ENCODE measurements at regions not wholly inside any gene's neighbourhood (a gene's known extent, or its start where the extent isn't known, plus 50 kb on each side); places are given as distances from the start of the nearest gene placed in this dataset.

DNA sequence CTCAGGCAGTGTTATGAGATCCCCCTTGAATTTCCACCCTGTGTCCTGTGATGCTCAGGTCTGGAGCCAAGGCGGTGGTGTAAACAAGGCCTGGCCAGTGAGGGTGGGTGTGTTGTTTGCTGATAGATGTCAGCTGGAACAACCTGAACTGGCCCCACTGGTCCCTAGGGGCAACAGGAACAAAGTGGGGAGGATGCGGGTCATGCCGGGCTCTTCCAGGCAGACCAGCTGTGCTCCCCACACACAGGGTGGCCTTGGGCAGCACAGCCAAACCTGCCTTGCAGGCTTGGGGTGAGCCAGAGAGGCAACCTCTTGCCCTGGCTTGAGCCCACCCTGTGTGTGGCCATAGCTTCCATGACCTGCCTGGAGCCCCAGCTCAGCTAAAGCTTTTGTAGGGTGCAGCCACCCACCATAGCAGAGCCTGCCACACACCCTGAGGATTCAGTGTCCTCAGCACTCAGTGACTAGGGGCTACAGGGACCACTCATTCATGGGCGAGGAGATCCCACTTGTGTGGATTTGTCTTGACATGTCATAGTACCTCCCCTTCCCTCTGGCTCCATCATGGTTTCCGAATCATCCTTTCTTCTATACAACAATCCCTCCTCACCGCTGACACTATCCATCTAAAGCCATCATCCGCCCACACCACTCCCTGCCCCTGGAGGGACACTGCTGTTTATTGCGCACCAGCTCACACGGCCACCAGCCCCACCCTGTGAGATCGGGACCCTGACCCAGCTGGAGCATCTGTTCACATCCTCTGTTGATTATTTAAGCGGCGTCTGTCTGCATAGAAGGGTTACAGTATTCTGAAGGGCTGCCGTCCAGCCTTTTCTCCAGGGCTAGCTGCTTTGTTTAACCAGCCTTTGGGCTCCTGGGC lies 268.8 kb downstream of the CYP26B1 start:
- H3K9me3 Mint-ChIP-seq = no peaks in the 10 kb centered on the region
- intact Hi-C loops (cut with micrococcal nuclease) = no loop called here
- H3K36me3 Mint-ChIP-seq (ENCODE audit: low read depth) = no peaks in the 10 kb centered on the region
- no peak overlapping the region for H3K27ac Mint-ChIP-seq
- H3K4me3 Mint-ChIP-seq = no peak overlapping the region
- peaks cover 5% of the 10 kb centered on the region for H3K27me3 Mint-ChIP-seq
- H3K4me1 Mint-ChIP-seq (ENCODE audit: low read depth) = peaks cover 21% of the 10 kb centered on the region

DNA sequence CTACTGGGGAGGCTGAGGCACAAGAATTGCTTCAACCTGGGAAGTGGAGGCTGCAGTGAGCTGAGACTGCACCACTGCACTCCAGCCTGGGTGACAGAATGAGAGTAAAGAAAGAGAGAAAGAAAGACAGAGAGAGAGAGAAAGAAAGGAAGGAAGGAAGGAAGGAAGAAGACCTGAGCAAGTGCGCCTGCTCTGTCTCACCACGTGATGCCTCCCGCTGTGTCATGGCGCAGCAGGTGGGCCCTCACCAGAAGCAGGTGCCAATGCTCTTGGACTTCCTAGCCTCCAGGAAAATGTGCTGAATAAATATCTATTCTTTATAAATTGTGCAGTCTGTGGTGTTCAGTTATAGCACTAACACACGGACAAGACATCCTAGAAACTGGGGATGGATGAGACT lies 270.0 kb downstream of the CYP26B1 start:
- Mint-ChIP-seq H3K27me3 (peaks cover 5% of the 10 kb centered on the region), H3K4me3 (no peak overlapping the region), H3K4me1 (ENCODE audit: low read depth) (peaks cover 9% of the 10 kb centered on the region), H3K36me3 (ENCODE audit: low read depth) (no peaks in the 10 kb centered on the region), H3K27ac (no peak overlapping the region), H3K9me3 (no peaks in the 10 kb centered on the region)
- intact Hi-C loops (cut with micrococcal nuclease) = no loop called here

DNA sequence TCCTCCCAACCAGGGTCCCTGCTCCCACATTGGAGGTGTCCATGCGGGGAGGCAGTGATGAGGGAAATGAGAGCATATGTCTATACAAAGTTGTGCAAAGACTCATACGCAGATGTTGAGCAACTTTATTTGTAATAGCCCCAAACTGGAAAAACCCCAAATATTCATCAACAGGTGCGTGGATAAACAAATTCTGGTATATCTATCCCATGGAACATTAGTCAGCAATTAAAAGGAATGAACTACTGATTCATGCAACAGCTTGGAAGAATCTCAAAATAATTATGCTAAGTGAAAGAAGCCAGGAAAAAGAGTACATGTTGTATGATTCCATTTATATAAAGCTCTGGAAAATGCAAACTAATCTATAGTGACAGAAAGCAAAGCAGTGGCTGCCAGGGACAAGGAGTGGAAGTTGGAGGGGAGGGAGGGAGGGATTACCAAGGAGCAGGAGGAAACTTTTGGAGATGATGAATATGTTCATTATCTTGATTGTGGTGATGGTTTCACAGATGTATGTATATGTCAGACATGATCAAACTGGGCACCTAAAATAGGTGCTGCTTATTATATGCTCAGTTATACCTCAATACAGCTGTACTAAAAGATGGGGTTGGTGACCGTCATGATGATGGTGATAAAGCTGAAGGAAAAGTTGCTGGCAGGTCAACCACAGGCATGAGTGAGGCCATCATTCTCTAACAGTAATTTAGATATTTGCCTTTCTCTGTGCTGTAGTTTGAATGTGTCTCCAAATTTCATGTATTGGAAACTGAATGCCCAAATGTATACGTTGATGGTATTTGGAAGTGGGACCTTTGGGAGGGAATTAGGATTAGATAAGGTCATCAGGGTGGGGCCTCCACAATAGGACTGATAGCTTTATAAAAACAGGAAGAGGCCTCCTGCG lies 270.9 kb downstream of the CYP26B1 start:
- Mint-ChIP-seq H3K36me3 (ENCODE audit: low read depth) (no peaks in the 10 kb centered on the region), H3K4me3 (no peak overlapping the region), H3K4me1 (ENCODE audit: low read depth) (peaks cover 1% of the 10 kb centered on the region), H3K27me3 (peaks cover 5% of the 10 kb centered on the region), H3K9me3 (no peaks in the 10 kb centered on the region), H3K27ac (no peak overlapping the region)
- intact Hi-C loops (cut with micrococcal nuclease) = no loop called here

DNA sequence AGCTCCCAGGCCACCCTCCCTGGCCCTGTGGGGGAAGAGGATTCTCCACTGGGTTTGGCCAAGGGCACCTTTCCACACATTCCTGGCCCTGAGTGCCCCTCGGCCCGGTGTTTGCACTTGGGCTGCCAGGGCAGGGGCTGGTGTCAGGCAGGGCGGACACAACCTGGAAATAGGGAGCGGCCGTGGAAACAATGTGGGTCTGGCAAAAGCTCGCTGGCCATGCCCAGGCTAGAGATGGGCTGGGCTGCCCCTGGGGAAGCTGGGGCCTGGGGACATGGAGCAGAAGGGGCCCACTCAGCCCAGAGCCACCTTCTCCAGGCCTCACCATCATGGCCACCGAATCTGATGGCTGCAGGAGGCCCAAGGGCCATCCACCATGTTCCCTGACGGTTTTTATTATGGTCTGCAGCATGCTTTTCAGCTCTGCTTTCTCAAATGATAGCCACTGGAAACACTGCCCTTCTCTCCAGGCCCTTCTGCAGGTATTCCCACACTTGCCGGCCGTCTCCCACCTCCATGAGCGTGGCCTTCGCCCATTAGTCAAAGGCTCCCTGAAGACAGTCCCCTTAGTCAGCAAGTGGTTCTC lies 275.1 kb downstream of the CYP26B1 start:
- Mint-ChIP-seq H3K27me3 (peaks cover 11% of the 10 kb centered on the region), H3K4me1 (ENCODE audit: low read depth) (no peaks in the 10 kb centered on the region), H3K36me3 (ENCODE audit: low read depth) (no peaks in the 10 kb centered on the region), H3K4me3 (no peak overlapping the region), H3K27ac (no peak overlapping the region), H3K9me3 (no peaks in the 10 kb centered on the region)
- intact Hi-C loops (cut with micrococcal nuclease) = no loop called here

DNA sequence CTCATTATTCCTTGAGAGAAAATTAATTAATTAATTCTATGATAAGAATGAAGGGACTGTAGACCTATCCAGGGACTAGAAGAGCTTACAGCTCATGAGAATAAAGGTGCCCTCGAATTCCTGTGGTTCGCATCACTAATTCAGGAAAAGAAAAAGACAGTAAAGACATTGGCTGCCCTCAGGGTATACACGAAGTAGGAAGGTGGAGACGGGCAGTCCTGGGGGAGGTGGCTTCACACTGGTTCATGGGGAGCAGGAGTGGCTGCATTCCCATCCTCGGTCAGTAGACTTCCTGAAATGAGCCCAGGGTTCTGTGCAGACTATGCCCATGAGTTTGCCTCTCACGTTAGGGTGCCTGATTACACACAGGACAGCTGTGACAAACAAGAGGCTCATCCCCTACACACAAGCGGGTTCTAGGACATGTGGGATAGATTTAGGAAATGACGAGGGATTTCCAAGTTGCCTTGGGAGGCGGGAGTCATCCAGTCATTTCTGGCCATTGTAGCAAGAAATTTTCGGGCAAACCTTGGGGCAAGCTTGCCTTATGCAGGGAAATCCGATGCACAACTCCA lies 282.2 kb downstream of the CYP26B1 start:
- H3K9me3 Mint-ChIP-seq = no peaks in the 10 kb centered on the region
- H3K36me3 Mint-ChIP-seq (ENCODE audit: low read depth) = no peaks in the 10 kb centered on the region

DNA sequence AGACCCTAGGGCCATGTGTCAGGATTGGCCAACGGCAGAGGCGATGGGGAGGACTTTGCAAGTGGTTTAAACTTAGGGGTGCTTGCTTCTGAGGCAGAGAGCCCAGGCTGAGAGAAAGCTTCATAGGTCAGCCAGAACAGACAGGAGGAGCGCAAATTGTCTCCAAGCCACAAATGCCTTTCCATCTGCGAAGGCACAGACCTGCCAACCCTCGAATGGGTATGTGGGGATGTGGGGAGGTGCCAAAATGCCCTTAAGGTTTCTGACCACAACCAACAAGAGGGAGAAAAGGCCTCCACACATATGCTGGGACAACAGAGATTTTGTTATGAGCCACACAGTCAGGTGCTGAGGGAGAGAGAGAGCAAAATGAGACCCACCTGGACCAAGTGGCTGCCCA lies 283.6 kb downstream of the CYP26B1 start:
- H3K36me3 Mint-ChIP-seq (ENCODE audit: low read depth) = no peaks in the 10 kb centered on the region
- no peak overlapping the region for H3K4me3 Mint-ChIP-seq
- intact Hi-C loops (cut with micrococcal nuclease) = no loop called here
- peaks cover 2% of the 10 kb centered on the region for H3K27me3 Mint-ChIP-seq
- H3K4me1 Mint-ChIP-seq (ENCODE audit: low read depth) = no peaks in the 10 kb centered on the region
- H3K9me3 Mint-ChIP-seq = no peaks in the 10 kb centered on the region
- H3K27ac Mint-ChIP-seq = no peak overlapping the region

More for the DNA sequence above, 282.2 kb downstream of the CYP26B1 start:
- Mint-ChIP-seq H3K27me3 (peaks cover 3% of the 10 kb centered on the region), H3K27ac (no peak overlapping the region), H3K4me3 (no peak overlapping the region), H3K4me1 (ENCODE audit: low read depth) (no peaks in the 10 kb centered on the region)
- intact Hi-C loops (cut with micrococcal nuclease) = no loop called here

DNA sequence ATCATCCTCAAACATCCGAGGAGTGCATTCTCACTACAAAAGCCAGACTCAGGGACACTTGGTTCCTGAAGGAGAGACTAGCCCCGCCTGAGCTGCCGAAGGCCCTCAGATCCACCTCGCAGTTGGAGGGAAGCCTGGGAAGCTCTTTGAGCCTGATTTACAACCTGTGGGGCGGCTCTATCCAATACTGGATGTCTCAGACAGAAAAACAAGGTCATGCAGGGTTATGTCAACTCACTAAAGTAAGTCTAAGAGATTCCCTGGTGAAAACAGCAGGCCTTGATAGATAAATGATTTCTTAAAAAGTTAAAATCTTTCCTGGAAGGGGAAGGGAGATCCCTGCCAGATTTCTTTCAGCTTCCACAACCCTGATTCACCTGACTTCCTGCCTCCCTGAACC lies 284.3 kb downstream of the CYP26B1 start:
- Mint-ChIP-seq H3K4me3 (no peak overlapping the region), H3K4me1 (ENCODE audit: low read depth) (no peaks in the 10 kb centered on the region), H3K36me3 (ENCODE audit: low read depth) (no peaks in the 10 kb centered on the region), H3K27me3 (no peaks in the 10 kb centered on the region), H3K27ac (no peak overlapping the region), H3K9me3 (no peaks in the 10 kb centered on the region)
- intact Hi-C loops (cut with micrococcal nuclease) = no loop called here

DNA sequence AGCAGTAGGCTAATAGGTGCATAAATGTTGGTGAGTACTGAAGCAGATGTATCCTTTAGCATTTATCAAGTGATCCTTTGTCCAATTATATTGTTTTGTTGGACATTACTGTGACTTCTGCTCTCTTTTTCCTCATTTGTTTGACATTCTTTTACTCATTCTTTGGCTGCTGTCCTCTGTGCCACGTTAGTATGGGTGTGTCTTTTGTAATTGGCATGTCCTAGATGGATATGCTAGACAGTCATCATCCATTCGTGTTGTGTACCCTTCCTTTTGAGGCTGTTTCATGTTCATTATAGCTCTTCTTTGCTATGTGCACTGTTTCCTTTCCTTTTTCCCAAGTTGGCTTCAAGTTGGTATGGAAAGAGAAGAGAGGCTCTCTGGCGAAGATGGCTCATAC lies 284.7 kb downstream of the CYP26B1 start:
- Mint-ChIP-seq H3K4me3 (no peak overlapping the region), H3K27ac (no peak overlapping the region), H3K9me3 (no peaks in the 10 kb centered on the region)

DNA sequence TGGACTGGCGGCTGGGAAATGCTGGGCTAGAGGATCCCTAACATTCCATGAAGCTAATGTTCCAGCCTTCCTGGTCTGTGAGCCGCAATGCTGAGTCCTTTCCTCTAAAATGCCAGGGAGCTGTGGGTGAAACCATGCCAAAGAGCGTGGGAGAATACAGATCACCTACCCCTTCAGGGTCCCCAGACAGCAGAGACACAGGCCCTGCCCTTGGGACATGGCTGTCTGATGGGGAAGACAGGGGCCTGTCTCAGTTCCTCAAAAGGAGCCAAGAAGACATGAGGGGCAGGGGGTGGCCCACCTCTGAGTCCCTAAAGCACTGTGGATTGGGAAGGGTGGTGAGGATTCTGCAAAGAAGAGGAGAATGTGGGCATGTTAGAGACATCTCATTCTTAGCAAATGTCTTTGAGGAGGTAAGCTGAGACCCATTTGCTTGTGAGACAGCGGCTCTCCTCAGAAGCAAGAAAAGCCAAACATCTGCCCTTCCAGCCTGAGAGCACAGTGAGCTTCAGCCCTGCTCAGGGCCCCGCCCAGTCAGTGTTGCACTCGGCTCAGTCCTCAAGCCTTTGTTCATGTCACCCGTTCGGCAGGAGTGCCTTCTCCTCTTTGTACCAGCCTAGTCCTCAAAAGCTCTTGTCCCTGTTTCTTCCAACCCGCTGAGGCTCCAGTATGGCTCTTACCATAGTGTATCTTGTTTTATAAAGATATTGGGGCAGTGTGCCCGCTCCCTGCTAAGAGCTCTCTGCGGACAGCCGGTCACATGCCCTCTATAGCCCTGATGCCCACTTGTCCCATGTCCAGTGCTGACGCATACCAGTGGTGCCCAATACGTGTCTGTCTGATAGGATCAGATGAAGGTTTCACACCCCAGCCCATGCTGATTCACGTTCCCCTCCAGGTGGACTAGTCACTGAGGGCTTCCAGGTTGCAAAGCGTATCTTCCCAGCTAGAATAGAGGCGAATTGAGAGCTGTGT lies 286.2 kb downstream of the CYP26B1 start:
- intact Hi-C loops (cut with micrococcal nuclease) = no loop called here
- H3K27ac Mint-ChIP-seq = no peak overlapping the region
- H3K9me3 Mint-ChIP-seq = no peaks in the 10 kb centered on the region
- H3K27me3 Mint-ChIP-seq = no peaks in the 10 kb centered on the region
- no peak overlapping the region for H3K4me3 Mint-ChIP-seq
- no peaks in the 10 kb centered on the region for H3K4me1 Mint-ChIP-seq (ENCODE audit: low read depth)
- no peaks in the 10 kb centered on the region for H3K36me3 Mint-ChIP-seq (ENCODE audit: low read depth)

More for the DNA sequence above, 284.7 kb downstream of the CYP26B1 start:
- Mint-ChIP-seq H3K4me1 (ENCODE audit: low read depth) (no peaks in the 10 kb centered on the region), H3K27me3 (no peaks in the 10 kb centered on the region), H3K36me3 (ENCODE audit: low read depth) (no peaks in the 10 kb centered on the region)
- intact Hi-C loops (cut with micrococcal nuclease) = no loop called here

DNA sequence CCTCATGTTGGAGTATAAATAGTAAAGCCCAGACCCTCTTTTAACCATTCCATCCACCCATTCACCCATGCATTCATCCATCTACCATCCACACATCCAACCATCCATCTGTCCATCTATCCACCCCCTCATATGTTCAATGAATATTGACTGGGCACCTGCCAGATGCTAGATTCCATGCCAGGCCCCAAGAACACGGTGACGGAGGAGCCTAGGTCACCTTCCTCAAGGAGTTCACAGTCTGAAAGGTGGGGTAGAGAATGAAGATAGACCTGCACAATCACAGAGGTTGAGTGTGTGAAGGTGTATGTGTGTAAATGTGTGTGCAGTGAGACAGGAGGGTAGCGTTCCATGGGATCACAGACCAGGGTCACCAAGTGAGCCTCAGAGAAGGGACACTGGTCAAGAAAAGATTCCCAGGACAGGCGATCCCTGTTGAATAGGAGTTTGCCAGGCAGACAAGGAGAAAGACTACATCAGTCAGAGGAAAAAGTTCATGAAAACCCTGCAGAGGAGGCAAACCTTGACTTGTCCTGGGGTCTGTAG lies 287.2 kb downstream of the CYP26B1 start:
- Mint-ChIP-seq H3K4me3 (no peak overlapping the region), H3K9me3 (no peaks in the 10 kb centered on the region), H3K36me3 (ENCODE audit: low read depth) (no peaks in the 10 kb centered on the region), H3K27me3 (no peaks in the 10 kb centered on the region), H3K4me1 (ENCODE audit: low read depth) (no peaks in the 10 kb centered on the region), H3K27ac (no peak overlapping the region)
- intact Hi-C loops (cut with micrococcal nuclease) = no loop called here

DNA sequence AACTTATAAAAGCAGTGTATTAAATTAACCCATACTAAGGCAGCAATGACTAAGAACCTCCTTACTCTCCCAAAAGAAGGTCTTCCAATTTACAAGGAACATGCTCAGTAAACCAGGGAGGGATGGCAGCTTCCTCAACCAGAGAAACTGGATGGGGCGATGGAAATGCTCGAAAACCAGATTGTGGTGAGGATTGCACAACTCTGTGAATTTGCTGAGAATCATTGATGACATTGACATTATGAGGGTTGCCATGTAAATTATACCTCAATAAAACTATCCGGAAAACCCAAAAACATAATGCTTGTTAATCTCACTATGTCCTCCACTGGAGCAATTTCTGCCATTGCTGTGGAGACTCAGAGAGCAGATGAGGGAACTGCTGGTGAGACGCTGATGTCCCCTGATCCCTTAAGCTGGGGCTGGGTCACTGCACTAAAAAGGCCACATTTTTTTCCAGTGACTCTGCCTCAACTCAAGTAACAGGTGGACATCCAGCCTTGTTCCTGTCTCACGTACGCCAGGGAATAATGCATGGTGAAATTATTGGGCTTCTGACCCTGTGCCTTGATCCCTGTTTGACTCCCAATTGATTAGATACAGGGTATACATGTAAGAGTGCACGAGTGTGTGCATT lies 288.3 kb downstream of the CYP26B1 start:
- Mint-ChIP-seq H3K27ac (no peak overlapping the region), H3K9me3 (no peaks in the 10 kb centered on the region), H3K4me1 (ENCODE audit: low read depth) (no peaks in the 10 kb centered on the region), H3K36me3 (ENCODE audit: low read depth) (no peaks in the 10 kb centered on the region), H3K27me3 (no peaks in the 10 kb centered on the region), H3K4me3 (no peak overlapping the region)
- intact Hi-C loops (cut with micrococcal nuclease) = no loop called here

DNA sequence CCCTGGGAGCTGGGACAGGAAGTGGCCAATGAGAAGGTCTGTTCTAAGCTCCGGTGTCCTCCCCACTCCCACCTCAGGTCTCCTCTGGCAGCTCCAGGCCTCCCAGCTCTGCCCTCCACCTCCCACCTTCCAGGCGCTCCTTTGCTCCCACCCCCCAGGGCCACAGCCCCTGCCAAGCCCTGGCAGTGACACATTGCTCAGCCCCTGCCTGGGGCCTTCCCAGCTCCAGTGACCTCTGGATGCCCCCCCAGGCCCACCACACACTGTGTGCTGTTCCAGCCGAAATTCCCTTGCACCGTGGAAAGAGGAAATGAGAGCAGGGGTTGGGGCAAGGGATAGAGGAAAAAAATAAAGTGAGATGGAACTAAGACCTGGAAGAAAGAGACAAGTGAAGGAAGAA lies 289.6 kb downstream of the CYP26B1 start:
- no peaks in the 10 kb centered on the region for H3K36me3 Mint-ChIP-seq (ENCODE audit: low read depth)
- H3K4me3 Mint-ChIP-seq = no peak overlapping the region
- intact Hi-C loops (cut with micrococcal nuclease) = no loop called here
- H3K27me3 Mint-ChIP-seq = no peaks in the 10 kb centered on the region
- no peak overlapping the region for H3K27ac Mint-ChIP-seq
- no peaks in the 10 kb centered on the region for H3K4me1 Mint-ChIP-seq (ENCODE audit: low read depth)
- no peaks in the 10 kb centered on the region for H3K9me3 Mint-ChIP-seq
